ENCODE measurements at regions not wholly inside any gene's neighbourhood (a gene's known extent, or its start where the extent isn't known, plus 50 kb on each side); places are given as distances from the start of the nearest gene placed in this dataset.

DNA sequence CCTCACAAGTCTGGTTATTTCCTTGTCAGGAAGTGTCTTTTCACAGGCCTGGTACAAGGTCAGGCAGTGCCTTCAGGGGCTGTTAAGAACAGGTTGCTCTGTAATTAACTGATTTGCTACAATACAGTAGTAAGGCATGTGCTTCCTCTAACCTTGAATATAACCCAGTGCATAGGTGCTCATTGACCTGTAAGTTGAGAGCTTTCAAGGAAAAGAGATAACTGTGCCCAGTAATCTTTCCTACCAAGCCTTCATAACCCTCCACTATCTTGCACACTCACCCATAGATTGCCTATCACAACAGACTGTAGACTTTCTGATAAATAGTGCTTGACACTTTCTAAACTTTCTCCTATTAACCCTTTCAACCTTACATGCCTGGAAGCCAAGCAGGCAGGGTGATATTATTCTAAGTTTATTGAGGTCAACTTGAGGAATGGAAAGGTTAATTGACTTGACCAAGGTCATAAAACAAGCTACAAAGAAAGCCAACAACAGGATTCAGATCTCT lies 148.1 kb downstream of the PPARGC1A start:
- DNase-seq (ENCODE audit: low read depth): no peak

DNA sequence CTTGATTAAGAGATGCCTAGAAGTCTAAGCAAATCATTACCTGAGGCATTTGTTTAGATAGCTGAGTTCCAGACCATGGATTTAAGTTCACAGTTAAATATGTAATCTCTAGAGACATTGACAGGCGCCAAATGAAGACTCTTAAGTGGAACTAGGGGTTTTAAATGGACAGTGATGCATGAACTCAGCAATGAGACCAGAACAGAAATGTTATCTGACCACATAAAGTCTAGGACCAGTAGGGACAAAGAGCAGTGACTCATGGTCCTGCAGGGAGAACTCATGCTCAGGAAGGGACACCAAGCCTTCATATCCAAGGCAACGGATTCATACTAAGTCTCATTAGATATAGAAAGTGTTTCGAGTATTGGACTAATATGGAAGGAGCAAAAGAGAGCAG lies 152.3 kb downstream of the PPARGC1A start:
- DNase-seq (ENCODE audit: low read depth): no peak

- no peak for DNase-seq (ENCODE audit: low read depth)
These were observed 153.4 kb downstream of the PPARGC1A start for GRCh38 chr4:23736466-23736865.

DNA sequence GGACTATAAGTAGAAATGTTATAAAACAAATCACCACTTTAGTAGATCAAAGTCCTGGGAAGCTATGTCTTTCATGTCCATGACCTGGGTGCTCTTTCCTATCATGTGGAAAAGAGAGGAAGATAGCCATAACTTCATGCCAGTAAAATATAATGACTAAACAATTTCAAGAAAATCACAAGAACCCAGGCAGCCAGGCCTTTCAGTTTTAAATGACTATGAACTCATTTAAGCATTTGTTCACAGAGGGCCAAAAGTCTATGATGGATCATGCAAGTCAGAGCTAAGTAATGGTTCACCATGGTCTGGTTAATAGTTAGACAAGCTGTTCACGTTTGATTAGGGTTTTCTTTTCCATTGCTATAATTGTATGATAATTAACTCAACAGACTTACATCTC lies 155.8 kb downstream of the PPARGC1A start:
- no peak for DNase-seq (ENCODE audit: low read depth)

DNA sequence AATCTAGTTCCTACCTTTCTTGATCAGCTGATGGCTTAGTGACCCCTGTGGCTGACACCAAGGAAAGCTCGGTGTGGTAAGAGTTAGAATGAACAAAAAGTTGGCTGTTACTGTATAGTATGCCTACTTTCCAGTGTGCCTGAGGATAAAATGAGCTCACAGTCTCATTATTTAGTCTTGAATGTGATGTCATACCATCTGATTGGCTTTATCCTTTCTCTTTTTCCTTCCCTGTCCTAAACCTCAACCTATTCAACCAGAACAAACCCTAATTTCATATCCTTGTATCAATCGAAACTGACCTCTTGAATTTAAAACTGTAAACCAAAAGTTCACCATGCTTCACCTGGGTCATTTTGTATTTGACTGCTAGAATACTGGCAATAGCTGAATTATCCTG lies 156.4 kb downstream of the PPARGC1A start:
- DNase-seq (ENCODE audit: low read depth): no peak

GRCh38 chr4:23730998-23731397 lies 158.8 kb downstream of the PPARGC1A start:
- no peak for DNase-seq (ENCODE audit: low read depth)

GRCh38 chr4:23728971-23729370 lies 160.9 kb downstream of the PPARGC1A start:
- peak; percentile 20 for DNase-seq (ENCODE audit: low read depth)

DNA sequence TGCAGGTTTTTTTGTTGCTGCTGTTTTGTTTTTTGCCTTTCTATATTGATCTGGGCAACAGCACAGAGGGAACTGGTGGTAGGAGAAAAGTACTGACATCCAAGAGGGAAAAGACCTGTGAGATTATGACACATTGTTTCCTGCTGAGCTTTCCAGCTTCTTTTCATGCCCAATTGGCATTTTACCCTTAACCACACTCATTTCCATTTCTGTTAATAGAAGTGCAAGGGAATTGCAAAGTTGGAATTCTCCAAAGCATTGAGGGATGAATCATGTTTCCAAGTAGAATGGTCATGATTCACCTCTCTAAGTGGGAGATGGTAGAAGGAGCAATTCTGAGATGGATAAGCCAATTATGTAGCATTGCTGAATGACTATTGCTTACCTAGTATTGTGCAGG lies 161.5 kb downstream of the PPARGC1A start:
- DNase-seq (ENCODE audit: low read depth): peak; percentile 95

DNA sequence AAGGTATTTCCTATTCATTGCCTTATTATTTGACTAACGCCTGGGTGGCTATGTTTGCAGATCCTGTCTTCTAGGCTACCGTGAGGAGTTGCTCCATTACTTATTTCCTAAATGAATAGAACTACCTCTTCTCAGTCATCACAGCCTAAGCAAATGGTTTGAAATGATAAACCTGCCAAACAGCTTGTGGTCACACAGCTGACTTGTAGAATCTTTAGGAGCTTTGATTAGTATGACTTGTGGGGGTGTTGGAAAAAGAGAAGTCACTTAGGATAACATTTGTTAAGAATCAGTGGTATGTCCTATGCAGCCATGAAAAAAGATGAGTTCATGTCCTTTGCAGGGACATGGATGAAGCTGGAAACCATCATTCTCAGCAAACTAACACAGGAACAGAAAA lies 169.3 kb downstream of the PPARGC1A start:
- DNase-seq (ENCODE audit: low read depth): no peak

GRCh38 chr4:23718435-23718834 lies 171.4 kb downstream of the PPARGC1A start:
- no peak for DNase-seq (ENCODE audit: low read depth)

GRCh38 chr4:23717528-23718248 lies 172.2 kb downstream of the PPARGC1A start:
- DNase-seq (ENCODE audit: low read depth): peak; percentile 9

- DNase-seq (ENCODE audit: low read depth): no peak
These were observed 179.5 kb downstream of the PPARGC1A start for GRCh38 chr4:23710298-23710697.

- no peak for DNase-seq (ENCODE audit: low read depth)
These were observed 182.2 kb downstream of the PPARGC1A start for GRCh38 chr4:23707652-23708026.

GRCh38 chr4:23706972-23707651 lies 182.7 kb downstream of the PPARGC1A start:
- DNase-seq (ENCODE audit: low read depth): no peak

- DNase-seq (ENCODE audit: low read depth): no peak
These were observed 189.7 kb downstream of the PPARGC1A start for GRCh38 chr4:23700197-23700596.

DNA sequence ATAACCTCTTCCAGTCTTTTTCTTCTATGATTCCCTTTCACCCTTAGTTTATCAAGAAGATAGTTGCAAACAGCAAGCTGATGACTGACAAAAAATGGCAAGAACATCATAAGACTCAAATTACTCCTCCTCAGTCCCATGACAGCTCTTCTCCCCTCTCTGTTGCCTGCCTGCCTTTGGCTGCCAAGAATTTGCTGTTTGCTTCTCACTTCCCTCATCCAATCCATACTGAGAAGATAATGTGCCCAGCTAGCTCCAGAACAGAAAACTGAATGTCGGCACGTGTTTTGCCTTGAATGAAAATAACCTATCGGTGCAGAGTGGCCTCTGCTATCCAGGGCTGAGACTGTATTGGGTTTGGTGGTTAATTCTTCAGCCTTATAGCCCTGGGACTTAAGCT lies 192.1 kb downstream of the PPARGC1A start:
- no peak for DNase-seq (ENCODE audit: low read depth)

GRCh38 chr4:23697001-23697528 lies 192.8 kb downstream of the PPARGC1A start:
- no peak for DNase-seq (ENCODE audit: low read depth)

DNA sequence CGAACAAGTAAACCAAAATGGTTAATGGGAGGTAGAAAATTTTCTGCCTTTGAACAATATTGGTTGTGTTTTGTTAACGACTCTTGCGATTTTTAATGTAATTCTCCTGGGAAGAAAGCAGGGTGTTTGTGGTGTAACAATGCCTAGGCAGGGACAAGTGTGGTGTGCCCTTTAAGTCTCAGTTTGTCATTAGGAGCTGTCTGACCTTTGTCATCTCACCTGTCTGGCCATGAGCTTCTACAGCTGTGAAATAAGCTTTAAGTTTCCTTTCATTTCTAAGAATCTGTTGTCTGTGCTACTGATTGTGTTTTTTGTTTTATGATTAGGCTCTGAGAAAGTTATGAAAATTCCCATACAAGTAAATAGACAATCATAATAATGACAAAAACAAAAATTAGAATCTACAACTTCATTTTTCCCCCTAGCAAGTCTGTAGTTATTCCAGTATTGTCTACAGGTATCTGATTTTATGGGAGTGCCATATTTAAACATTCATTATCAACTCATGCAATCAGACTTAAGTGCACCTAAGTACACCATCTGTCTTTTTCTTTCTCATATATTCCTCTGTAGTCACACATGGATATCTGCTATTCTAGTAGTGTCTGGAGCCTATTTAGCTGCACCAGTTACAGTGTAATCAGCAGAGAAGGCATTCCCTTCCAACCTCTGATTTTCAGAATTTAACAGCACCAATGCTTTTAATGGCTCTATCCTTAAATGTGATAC lies 203.5 kb downstream of the PPARGC1A start:
- DNase-seq (ENCODE audit: low read depth): no peak

DNA sequence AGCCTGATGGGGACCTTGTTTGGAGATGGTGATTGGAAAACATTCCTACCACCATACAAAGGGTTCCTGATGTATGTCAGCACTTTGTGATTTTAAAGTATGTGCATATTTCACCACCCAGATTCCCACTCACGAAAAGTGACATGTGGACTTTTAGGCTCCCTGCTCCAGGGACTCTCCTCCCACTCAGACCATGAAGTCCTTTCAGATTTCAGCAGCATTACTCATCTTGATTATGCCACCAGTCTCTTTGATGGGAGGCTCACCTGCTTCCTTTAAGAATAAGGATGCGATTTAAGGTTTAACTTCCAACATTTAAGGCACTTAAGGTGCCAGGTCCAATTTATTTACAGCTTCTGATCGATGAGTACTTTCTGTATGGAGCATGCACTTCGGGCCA lies 204.4 kb downstream of the PPARGC1A start:
- DNase-seq (ENCODE audit: low read depth): no peak

DNA sequence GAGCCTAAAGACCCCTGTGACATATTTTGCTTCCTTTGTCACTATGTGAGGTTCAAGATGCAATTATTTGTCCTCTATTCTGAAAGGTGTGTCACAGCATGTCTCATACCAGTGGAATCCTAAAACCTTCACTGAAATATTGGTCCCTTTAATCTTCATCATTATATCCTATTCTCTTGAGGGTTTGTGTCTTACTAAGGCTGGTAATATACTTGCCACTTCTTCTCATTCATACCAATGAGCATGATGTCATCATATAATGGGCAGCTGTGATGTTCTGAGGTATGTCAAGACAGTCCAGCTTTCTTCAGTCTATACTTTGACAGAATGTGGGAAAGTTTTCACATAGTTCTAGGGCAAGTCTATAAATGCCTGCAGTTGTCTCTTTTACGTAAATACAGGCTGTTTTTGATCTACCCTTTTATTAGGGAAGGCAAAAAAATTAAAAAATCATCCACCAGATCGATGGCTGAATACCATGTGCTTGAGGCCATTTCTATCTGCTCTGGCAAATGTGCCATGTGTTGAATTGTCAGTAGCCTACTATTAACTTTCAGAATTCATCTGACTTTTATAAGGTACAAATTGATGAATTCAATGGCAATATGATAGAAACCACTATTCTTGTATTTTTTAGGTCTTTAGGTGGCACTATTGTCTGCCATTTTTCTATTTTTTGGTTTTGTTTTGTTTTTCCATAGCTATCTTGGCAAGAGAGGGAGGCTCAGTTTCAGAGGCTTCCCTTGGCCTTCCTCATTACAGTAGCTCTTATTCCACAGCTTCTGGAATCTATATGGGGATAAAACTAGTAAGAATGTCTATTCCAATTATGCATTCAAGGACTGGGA lies 209.0 kb downstream of the PPARGC1A start:
- no peak for DNase-seq (ENCODE audit: low read depth)

DNA sequence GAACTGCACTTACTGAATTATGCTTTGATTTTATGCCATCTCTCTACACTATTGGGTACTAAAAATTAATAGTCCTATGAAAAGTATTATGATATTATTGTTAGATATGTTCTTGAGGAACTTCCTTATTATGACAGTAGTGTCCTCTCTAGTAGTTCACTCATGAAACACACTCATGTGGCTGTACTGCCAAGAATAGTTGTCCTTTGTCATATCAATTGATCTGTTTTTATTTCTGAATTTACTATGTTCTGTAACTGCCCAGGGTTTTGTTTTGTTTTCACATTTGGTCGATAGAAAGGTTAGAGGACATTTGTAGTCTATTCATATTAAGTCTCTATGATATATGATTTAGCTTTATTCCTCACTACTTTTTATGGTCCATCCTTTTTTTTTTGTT lies 215.2 kb downstream of the PPARGC1A start:
- DNase-seq (ENCODE audit: low read depth): no peak

DNA sequence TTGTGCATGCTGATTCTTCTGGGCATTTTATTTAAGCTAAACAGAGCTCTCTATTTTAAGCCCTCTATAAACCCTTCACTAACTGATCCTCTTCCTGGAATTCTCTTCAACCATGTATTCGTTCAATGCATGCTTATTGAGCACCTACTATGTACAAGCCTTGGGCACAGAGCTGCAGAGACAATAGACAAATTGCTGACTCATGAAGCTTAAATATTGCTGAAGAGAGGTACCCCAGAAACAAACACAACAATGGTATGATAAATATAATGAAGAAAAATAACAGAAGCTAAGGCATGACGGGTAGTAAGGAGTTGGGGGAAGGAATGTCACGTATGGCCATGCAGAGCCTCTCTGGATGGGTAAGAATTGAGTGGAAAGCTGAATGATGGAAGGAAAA lies 222.2 kb downstream of the PPARGC1A start:
- DNase-seq (ENCODE audit: low read depth): no peak

All from HS-5 (cell line).